Kidney capillary endothelial cell (primary cell): ENCODE measurements at regions not wholly inside any gene's neighbourhood (a gene's known extent, or its start where the extent isn't known, plus 50 kb on each side); places are given as distances from the start of the nearest gene placed in this dataset.
A peak's percentile ranks its signal among the peaks of the same experiment; 100 is the strongest.
"Not testable (repeated sequence)": the region's sequence is repeated elsewhere in the genome, so short reads cannot be mapped to it uniquely, and the experiment has no call there.

ENCODE experiments used
- DNase-seq: peaks from one replicate; pipeline ENCODE4 v3.0.0-alpha.2; 2018; ENCODE audit warnings: low spot score

DNA sequence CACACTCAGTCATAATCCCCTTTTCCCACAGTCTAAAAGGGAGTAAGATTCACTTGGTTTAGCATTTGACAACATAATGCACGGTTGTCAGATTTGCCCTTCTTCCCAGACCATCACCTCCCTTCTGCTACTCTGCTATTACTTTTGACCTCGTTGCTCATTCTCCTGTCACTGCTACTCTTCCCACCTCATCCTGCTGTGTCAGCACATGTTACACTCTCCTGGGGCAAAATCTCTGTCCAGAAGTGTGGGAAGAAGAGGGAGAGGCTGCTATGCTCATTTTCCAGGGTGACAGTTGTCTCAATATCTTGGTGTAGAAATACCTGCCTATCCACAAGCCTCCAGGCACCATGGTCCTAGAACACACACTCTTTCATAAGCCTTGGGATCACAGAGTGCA lies 449.9 kb upstream of the PIK3R1 start:
- no peak for DNase-seq

DNA sequence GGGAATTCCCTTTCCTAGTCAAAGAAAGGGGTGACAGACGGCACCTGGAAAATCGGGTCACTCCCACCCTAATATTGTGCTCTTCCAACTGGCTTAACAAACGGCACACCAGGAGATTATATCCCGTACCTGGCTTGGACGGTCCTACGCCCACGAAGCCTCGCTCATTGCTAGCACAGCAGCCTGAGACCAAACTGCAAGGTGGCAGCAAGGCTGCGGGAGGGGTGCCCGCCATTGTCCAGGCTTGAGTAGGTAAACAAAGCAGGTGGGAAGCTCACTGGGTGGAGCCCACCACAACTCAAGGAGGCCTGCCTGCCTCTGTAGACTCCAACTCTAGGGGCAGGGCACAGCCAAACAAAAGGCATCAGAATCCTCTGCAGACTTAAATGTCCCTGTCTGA lies 457.8 kb upstream of the PIK3R1 start:
- DNase-seq: not testable (repeated sequence)

GRCh38 chr5:67752357-67752708 lies 463.2 kb upstream of the PIK3R1 start:
- DNase-seq: no peak

GRCh38 chr5:67748165-67748690 lies 467.3 kb upstream of the PIK3R1 start:
- no peak for DNase-seq

DNA sequence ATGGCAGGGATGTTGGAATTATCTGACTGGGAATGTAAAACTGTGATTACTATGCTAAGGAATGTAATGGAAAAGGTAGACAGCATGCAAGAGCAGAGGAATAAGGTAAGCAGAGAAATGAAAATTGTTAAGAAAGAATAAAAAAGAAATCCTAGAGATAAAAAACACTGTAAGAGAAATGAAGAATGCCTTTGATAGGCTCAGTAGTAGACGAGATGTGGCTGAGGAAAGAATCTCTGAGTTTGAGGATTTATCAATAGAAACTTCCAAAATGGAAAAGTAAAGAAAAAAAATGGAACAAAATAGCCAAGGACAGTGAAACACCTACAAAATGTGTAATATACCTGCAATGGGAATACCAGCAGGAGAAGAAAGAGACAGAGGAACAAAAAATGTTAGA lies 468.5 kb upstream of the PIK3R1 start:
- DNase-seq: no peak

GRCh38 chr5:67746608-67747007 lies 468.9 kb upstream of the PIK3R1 start:
- not testable (repeated sequence) for DNase-seq

DNA sequence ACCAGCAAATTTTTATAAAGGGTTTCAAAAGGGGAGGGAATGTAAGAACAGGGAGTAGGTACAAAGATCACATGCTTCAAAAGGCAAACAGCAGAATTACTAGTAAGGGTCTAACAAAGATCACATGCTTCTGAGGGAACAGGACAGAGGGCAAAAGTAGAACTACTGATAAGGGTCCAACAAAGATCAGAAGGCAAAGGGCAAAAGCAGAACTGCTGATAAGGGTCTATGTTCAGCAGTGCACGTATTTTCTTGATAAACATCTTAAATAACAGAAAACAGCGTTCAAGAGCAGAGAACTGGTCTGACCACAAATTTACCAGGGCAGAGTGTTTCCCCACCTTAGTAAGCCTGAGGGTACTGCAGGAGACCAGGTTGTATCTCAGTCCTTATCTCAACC lies 469.5 kb upstream of the PIK3R1 start:
- DNase-seq: no peak

DNA sequence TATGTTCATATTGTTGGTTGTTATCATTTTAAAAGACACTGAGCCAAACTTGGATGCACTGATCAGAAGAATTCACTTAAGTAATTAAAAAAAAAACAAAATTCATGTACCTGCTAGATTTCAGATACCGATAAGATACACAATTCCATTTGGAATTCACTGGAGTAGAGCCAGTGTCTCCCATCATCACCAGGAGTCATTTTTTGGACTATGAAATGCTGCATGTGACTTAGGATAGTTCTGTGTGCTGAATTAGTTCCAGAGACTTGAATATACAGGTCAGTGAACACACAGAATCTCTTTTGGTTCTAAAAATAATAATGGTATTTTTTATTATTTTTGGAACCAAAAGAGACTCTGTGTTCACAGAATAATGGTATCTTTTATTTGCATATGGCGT lies 482.6 kb upstream of the PIK3R1 start:
- no peak for DNase-seq

GRCh38 chr5:67732471-67732870 lies 483.1 kb upstream of the PIK3R1 start:
- DNase-seq: no peak

DNA sequence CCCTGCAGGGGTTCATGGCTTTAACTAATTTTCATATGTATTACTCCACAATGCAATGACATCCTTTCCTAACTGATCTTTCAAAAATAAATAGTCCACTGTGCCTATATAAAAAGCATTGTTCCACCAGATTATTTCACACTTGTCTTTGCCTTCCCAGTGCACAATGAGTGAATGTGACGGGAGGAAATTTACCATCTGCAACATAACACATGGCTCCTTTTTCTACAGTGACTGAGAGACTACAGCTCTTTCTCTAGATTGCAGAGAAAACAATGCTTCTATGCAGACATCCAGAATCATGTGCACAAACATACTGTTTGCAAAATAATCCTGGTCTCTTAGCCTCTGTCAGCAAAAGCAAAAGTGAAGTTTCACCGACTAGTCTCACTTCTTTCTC lies 483.7 kb upstream of the PIK3R1 start:
- no peak for DNase-seq

DNA sequence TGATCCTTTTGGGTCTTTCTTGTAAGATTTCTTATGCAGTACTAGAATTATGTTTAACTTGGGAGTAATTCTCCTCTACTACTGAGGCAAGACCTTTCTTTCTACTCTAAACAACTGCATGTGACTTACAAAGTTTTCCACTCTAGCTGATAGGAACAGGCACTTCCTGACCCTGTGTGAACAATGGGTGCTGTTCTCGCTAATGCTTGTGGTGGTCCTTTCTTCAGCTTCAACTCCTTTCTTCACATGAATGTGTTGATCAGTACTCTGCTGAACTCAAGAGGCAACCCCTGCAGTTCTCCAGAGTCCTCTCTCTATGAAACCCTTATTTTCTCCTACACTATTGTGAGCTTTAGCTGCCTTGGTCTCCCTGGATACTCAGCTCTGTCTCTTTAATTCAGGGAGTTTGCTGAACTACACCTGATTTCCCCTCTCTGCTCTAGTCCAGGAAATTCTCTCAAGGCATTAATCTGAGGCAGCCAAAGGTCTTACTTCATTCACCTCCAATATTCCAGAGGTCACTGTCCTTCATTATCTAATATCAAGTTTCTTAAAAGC lies 484.6 kb upstream of the PIK3R1 start:
- no peak for DNase-seq

DNA sequence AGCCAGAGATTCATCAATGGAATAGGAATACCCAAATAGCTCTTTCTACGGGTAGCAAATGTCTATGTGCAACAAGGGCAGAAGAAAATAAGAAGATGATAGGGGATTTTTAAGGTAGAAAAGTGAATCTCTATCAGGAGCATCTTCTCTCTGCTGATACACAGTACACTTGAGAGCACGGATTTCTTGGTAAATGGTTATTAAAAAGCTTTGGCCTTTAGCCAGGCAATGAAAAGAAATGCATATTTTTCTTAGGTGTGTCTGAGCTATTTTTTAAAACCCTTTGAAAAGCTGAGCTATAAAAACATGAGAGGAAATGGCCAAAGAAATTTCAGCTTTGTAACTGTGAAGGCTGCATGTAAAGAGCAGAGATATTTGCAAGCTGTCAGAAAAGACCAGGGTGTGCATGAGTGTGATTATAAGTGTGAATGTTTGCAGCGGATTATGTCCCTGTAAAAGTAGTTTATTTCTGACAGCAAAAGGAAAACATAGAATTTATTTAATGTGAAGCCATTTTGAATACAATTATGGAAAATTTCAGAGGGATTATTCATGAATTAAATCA lies 487.1 kb upstream of the PIK3R1 start:
- no peak for DNase-seq

- peak; percentile 79 for DNase-seq
These were observed 490.0 kb upstream of the PIK3R1 start for GRCh38 chr5:67725604-67726003.

GRCh38 chr5:67724412-67725135 lies 491.0 kb upstream of the PIK3R1 start:
- no peak for DNase-seq

- no peak for DNase-seq
These were observed 491.7 kb upstream of the PIK3R1 start for GRCh38 chr5:67723873-67724272.

DNA sequence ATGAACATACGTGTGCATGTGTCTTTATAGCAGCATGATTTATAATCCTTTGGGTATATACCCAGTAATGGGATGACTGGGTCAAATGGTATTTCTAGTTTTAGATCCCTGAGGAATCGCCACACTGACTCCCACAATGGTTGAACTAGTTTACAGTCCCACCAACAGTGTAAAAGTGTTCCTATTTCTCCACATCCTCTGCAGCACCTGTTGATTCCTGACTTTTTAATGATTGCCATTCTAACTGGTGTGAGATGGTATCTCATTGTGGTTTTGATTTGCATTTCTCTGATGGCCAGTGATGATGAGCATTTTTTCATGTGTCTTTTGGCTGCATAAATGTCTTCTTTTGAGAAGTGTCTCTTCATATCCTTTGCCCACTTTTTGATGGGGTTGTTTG lies 493.0 kb upstream of the PIK3R1 start:
- DNase-seq: not testable (repeated sequence)

GRCh38 chr5:67720162-67720772 lies 495.3 kb upstream of the PIK3R1 start:
- no peak for DNase-seq

GRCh38 chr5:67702008-67702407 lies 505.4 kb upstream of the CD180 start:
- no peak for DNase-seq

DNA sequence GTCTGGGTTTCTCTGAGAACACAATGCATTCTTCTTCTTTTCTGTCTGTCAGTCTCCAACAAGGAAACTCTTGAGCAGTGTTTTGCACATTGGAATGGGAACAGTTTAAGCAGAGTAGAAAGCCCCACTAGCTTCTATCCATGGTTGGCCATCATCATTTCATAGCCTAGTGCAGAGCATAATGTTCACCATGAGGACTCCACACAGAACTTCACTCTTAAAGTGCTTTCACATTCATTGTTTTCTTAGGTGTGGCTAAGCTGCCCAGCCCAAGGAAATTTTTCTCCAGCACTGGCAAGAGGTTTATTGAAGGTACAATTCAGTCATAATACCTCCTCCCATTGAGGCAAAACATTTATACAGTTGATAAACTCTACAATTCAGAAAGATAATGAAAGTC lies 503.0 kb upstream of the CD180 start:
- DNase-seq: no peak

DNA sequence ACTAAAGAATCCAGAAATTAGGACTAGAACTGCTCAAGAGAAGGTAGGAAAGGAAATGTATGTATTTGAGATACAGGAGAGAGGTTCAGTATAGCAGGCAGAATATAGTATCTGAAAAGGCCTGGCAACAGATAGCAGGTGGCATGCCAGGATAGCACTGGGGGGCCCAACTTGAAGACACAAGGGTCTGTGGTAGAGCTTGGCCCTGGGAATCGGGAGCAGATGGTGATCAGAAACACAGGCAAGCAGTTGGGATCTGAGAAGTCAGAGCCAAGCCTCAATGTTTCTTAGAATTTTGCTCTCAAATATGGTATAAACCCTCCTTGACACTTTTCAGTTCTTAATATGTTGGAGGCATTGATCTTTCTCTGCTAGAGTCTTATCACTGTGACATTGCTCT lies 499.8 kb upstream of the CD180 start:
- no peak for DNase-seq

DNA sequence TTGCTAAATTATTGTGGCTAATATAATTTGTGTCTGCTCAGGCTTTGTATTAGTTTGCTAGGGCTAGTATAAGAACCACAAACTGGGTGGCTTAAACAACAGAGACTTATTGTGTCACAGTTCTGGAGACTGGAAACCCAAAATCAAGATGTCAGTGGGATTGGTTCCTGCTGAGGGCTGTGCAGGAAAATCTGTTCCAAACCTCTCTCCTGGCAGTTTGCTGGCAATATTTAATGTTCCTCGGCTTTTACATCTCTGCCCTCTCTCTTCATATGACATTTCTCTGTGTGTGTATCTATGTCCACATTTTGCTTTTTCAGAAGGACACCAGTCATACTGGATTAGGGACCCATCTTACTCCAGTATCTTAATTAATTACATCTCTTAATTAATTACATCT lies 498.8 kb upstream of the CD180 start:
- no peak for DNase-seq

DNA sequence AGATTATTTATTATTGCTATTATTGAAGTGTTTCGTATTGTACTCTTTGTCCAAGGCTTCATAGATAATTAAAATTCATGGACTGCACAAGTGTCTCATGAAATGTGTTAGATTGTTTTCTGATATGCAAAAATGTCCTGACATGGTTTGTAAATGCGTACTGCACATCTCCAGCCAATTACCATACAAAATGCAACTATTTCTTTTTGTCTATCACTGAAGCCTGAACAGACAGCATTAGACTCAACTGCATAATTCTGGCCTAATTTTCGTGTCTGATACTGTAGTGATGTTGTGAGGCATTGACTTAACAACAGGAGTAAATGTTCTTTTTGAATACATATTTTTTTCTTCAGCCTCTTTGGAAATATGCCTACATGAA lies 498.2 kb upstream of the CD180 start:
- DNase-seq: no peak
